Endothelial cell of umbilical vein (primary cell): ENCODE measurements at regions not wholly inside any gene's neighbourhood (a gene's known extent, or its start where the extent isn't known, plus 50 kb on each side); places are given as distances from the start of the nearest gene placed in this dataset.

Experiments
- BruUV-seq: library from RNA; stranded (reverse); fragments of 400-500 nt; replicated peaks from 2 replicates; lab custom pipeline; 2021; lab: Mats Ljungman, UMichigan
- CTCF ChIA-PET: fragments of 300-600, 350-600 bp; sonication (Branson Sonifier 250); formaldehyde crosslinking; loops from one replicate; lab custom pipeline; 2021; ENCODE audit warnings: antibody characterized with exemption, inconsistent platforms; lab: Charles Lee
- POLR2A ChIA-PET: fragments of 300-600, 350-600 bp; sonication (Branson Sonifier 250); formaldehyde crosslinking; loops from one replicate; lab custom pipeline; 2021; ENCODE audit warnings: antibody characterized with exemption, inconsistent platforms; lab: Charles Lee
- DNase-seq: peaks from one replicate; pipeline ENCODE4 v3.0.0-alpha.2; 2011; ENCODE audit warnings: low read depth, low spot score
- FAIRE-seq: peaks from 2 replicates; lab custom pipeline; 2011; peaks lifted over from hg19 to GRCh38; lab: Jason Lieb, UNC
- H2AFZ ChIP-seq: 2 replicates; pipeline ENCODE4 v1.6.0; 2012; ENCODE audit warnings: low read depth, low read length, control low read depth, inconsistent platforms
- H3K27ac ChIP-seq: 2 replicates; pipeline ENCODE4 v1.5.1; 2011; ENCODE audit warnings: low read depth, mild to moderate bottlenecking, control low read depth, low read length, moderate library complexity; ENCODE audit not compliant: insufficient read depth
- H3K27me3 ChIP-seq, 2 experiments: 2 replicates each; pipeline versions ENCODE4 v1.6.0 to v1.6.1; 2011; ENCODE audit warnings: low read length in 2 of 2, mixed read lengths in 1 of 2; ENCODE audit not compliant: control insufficient read depth in 2 of 2, insufficient read depth in 2 of 2
- H3K36me3 ChIP-seq, 2 experiments: 2 replicates in 1 of 2; 3 replicates in 1 of 2; pipeline ENCODE4 v1.5.1; 2011; ENCODE audit warnings: low read length in 2 of 2, mild to moderate bottlenecking in 1 of 2, moderate library complexity in 1 of 2; ENCODE audit not compliant: control insufficient read depth in 2 of 2, insufficient read depth in 2 of 2; ENCODE audit errors: extremely low read depth in 1 of 2
- H3K4me1 ChIP-seq: 3 replicates; pipeline ENCODE4 v1.5.1; 2011; ENCODE audit warnings: mild to moderate bottlenecking, low read length; ENCODE audit not compliant: control insufficient read depth, insufficient read depth; ENCODE audit errors: extremely low read depth
- H3K4me2 ChIP-seq: 2 replicates; pipeline ENCODE4 v1.6.1; 2011; ENCODE audit warnings: low read length, control low read depth, mixed read lengths; ENCODE audit not compliant: insufficient read depth
- H3K4me3 ChIP-seq, 3 experiments: fragments of 200-600 bp in 1 of 3; sonication (generic), shearing (Covaris generic) in 1 of 3; replicated peaks in 1 of 3; 2 replicates each; pipeline ENCODE4 v1.5.1; 2011 to 2016; ENCODE audit warnings: control low read depth in 3 of 3, low read length in 3 of 3, mild to moderate bottlenecking in 2 of 3, inconsistent platforms in 1 of 3, low read depth in 1 of 3, moderate library complexity in 1 of 3; ENCODE audit not compliant: insufficient read depth in 1 of 3
- H3K79me2 ChIP-seq: 2 replicates; pipeline ENCODE4 v1.6.0; 2012; ENCODE audit warnings: low read length, inconsistent platforms; ENCODE audit not compliant: control insufficient read depth, insufficient read depth
- H3K9ac ChIP-seq: replicated peaks from 2 replicates; pipeline ENCODE3; 2011; ENCODE audit warnings: low read length, control low read depth; ENCODE audit not compliant: insufficient read depth; ENCODE audit errors: extremely low read depth
- H3K9me1 ChIP-seq: replicated peaks from 3 replicates; pipeline ENCODE4 v1.6.0; 2011; ENCODE audit warnings: mild to moderate bottlenecking, low read length; ENCODE audit not compliant: control insufficient read depth, insufficient read depth; ENCODE audit errors: extremely low read depth
- H3K9me3 ChIP-seq: replicated peaks from 2 replicates; pipeline ENCODE4 v1.5.1; 2012; ENCODE audit warnings: low read length, inconsistent platforms; ENCODE audit not compliant: control insufficient read depth, insufficient read depth
- H4K20me1 ChIP-seq: replicated peaks from 2 replicates; pipeline ENCODE3; 2011; ENCODE audit warnings: mild to moderate bottlenecking, low read length; ENCODE audit not compliant: control insufficient read depth, insufficient read depth; ENCODE audit errors: extremely low read depth
- CTCF ChIP-seq, 2 donors: IDR thresholded peaks; 1 replicate in 1 of 2; 2 replicates in 1 of 2; pipeline ENCODE4 v1.5.1; 2011; ENCODE audit warnings: low read length in 2 of 2, mild to moderate bottlenecking in 2 of 2, moderate library complexity in 2 of 2, control low read depth in 1 of 2, inconsistent platforms in 1 of 2, low read depth in 1 of 2; ENCODE audit not compliant: insufficient read depth in 1 of 2; ENCODE audit errors: extremely low read depth in 1 of 2
- EZH2 ChIP-seq: IDR thresholded peaks from 2 replicates; pipeline ENCODE4 v1.6.1; 2012; ENCODE audit warnings: borderline replicate concordance, low read depth, mild to moderate bottlenecking, moderate library complexity, low read length, inconsistent platforms; ENCODE audit not compliant: severe bottlenecking
- FOS ChIP-seq: IDR thresholded peaks from 2 replicates; pipeline ENCODE4 v1.6.1; 2011; ENCODE audit warnings: mild to moderate bottlenecking, low read length, moderate library complexity, borderline replicate concordance; ENCODE audit not compliant: insufficient read depth
- GATA2 ChIP-seq: IDR thresholded peaks from 2 replicates; pipeline ENCODE4 v1.7.0; 2011; ENCODE audit warnings: low read depth, mild to moderate bottlenecking, moderate library complexity, mixed read lengths, low read length; ENCODE audit not compliant: insufficient read length, insufficient read depth
- JUN ChIP-seq: IDR thresholded peaks from 2 replicates; pipeline ENCODE4 v1.6.1; 2011; ENCODE audit warnings: borderline replicate concordance, low read depth; ENCODE audit not compliant: insufficient read length, insufficient read depth
- MAX ChIP-seq: IDR thresholded peaks from 2 replicates; pipeline ENCODE4 v1.6.1; 2011; ENCODE audit not compliant: insufficient read depth, insufficient read length
- MYC ChIP-seq: IDR thresholded peaks from one replicate; pipeline ENCODE4 v1.6.1; 2011; ENCODE audit warnings: mild to moderate bottlenecking, low read depth, low read length
- POLR2A ChIP-seq: IDR thresholded peaks from 2 replicates; pipeline ENCODE4 v1.6.1; 2012; ENCODE audit warnings: low read depth, mild to moderate bottlenecking, control low read depth, low read length
- POLR2AphosphoS5 ChIP-seq: IDR thresholded peaks from 2 replicates; pipeline ENCODE4 v1.6.1; 2012; ENCODE audit warnings: low read depth, mild to moderate bottlenecking, control low read depth, low read length, moderate library complexity; ENCODE audit not compliant: insufficient read depth
- dilution Hi-C: fragments of 300-500 bp; cut with MboI; formaldehyde crosslinking; loops from one replicate; pipeline ENCODE4 v1.15.0; 2019; ENCODE audit warnings: low sequenced_read_pairs; ENCODE audit not compliant: extremely low pct_ligation_motif_present
- intact Hi-C: fragments of 100-400 bp; cut with micrococcal nuclease; formaldehyde crosslinking; loops from one replicate; pipeline ENCODE4 v1.10.0; 2022

- intact Hi-C loops: no loop called here
- CTCF ChIA-PET: no interaction called here
- dilution Hi-C loops: no loop called here
Observed at GRCh38 chr15:66891776-66892175, 173.6 kb upstream of the SMAD3 start.

More at GRCh38 chr15:66891776-66892175, 173.6 kb upstream of the SMAD3 start:
- H3K79me2 ChIP-seq: no peaks in the 10 kb centered on the region
- no TSS peak for BruUV-seq
- H3K36me3 ChIP-seq: no peaks in the 10 kb centered on the region
- no peaks in the 10 kb centered on the region for H3K9me3 ChIP-seq
- H4K20me1 ChIP-seq: no peaks in the 10 kb centered on the region
- H3K9me1 ChIP-seq: no peaks in the 10 kb centered on the region
- no peaks in the 10 kb centered on the region for H3K4me1 ChIP-seq
- no peak for DNase-seq
- no peak overlapping the region for H3K4me3 ChIP-seq
- H3K9ac ChIP-seq: no peak overlapping the region
- FAIRE-seq: no peak
- no peak overlapping the region for H2AFZ ChIP-seq
- H3K27ac ChIP-seq: no peak overlapping the region
- POLR2A ChIA-PET: no interaction called here
- no peak overlapping the region for H3K4me2 ChIP-seq
- H3K27me3 ChIP-seq: no peaks in the 10 kb centered on the region
- TF ChIP-seq EZH2 (no peak), MYC (no peak), MAX (no peak), CTCF (IDR thresholded peaks at IDR 0.05; ENCODE audit: extremely low read depth in 1 of 2, insufficient read depth in 1 of 2, low read depth in 1 of 2, low read length in 2 of 2) (no peak), POLR2A (no peak), FOS (no peak), GATA2 (no peak), JUN (no peak), POLR2AphosphoS5 (no peak)
